Sigmoid colon (tissue), 4 donors: ENCODE measurements at regions not wholly inside any gene's neighbourhood (a gene's known extent, or its start where the extent isn't known, plus 50 kb on each side); places are given as distances from the start of the nearest gene placed in this dataset.
"Not testable (repeated sequence)": the region's sequence is repeated elsewhere in the genome, so short reads cannot be mapped to it uniquely, and the experiment has no call there.

Experiments
- POLR2A ChIP-seq, 2 donors: fragments of 450-650 bp; IDR thresholded peaks; one replicate each; pipeline ENCODE4 v1.6.1; 2016; ENCODE audit warnings: antibody characterized with exemption in 2 of 2, mild to moderate bottlenecking in 2 of 2, moderate library complexity in 2 of 2
- POLR2AphosphoS5 ChIP-seq, 4 donors: sonication (generic); formaldehyde crosslinking; IDR thresholded peaks; one replicate each; pipeline ENCODE4 v1.6.1; 2017; ENCODE audit warnings: antibody characterized with exemption in 4 of 4
- TF ChIP-seq, protein P1 (sequence below), 4 experiments: fragments of 450-650 bp in 3 of 4; fragments of 200-600 bp in 1 of 4; IDR thresholded peaks; one replicate each; pipeline ENCODE4 v1.5.1; 2016 to 2019; ENCODE audit warnings: antibody characterized with exemption in 4 of 4, mild to moderate bottlenecking in 3 of 4, moderate library complexity in 2 of 4

DNA sequence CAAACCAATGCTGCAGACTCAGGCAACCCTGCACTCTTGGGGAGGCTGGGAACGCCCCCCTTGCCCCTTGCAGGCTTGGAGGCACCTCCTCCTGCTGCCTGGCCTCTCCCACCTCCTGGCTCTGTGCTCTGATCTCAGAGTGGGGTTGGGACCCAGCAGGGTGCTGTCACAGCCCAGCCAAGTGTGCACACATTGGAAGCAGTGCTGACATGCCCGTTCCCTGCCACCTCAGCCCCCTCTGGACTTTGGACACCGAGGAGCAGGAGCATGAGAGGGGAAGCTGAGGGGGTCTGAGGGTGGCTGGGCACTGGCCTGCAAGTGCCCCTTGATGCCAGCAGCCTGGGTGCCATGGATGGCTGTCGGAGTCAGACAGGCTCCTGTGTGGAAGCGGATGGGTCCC lies 202.0 kb upstream of the ZNF337 start:
- TF ChIP-seq, protein P1, sequence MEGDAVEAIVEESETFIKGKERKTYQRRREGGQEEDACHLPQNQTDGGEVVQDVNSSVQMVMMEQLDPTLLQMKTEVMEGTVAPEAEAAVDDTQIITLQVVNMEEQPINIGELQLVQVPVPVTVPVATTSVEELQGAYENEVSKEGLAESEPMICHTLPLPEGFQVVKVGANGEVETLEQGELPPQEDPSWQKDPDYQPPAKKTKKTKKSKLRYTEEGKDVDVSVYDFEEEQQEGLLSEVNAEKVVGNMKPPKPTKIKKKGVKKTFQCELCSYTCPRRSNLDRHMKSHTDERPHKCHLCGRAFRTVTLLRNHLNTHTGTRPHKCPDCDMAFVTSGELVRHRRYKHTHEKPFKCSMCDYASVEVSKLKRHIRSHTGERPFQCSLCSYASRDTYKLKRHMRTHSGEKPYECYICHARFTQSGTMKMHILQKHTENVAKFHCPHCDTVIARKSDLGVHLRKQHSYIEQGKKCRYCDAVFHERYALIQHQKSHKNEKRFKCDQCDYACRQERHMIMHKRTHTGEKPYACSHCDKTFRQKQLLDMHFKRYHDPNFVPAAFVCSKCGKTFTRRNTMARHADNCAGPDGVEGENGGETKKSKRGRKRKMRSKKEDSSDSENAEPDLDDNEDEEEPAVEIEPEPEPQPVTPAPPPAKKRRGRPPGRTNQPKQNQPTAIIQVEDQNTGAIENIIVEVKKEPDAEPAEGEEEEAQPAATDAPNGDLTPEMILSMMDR (IDR thresholded peaks at IDR 0.05): not testable (repeated sequence)
- TF ChIP-seq POLR2AphosphoS5, POLR2A (IDR thresholded peaks at IDR 0.05): not testable (repeated sequence)
